HPDE6-E6E7 (cell line): ENCODE measurements at regions not wholly inside any gene's neighbourhood (a gene's known extent, or its start where the extent isn't known, plus 50 kb on each side); places are given as distances from the start of the nearest gene placed in this dataset.

ENCODE experiments used
- DNase-seq: peaks from one replicate; pipeline ENCODE4 v3.0.0; 2011; ENCODE audit warnings: missing footprints; ENCODE audit errors: extremely low spot score

DNA sequence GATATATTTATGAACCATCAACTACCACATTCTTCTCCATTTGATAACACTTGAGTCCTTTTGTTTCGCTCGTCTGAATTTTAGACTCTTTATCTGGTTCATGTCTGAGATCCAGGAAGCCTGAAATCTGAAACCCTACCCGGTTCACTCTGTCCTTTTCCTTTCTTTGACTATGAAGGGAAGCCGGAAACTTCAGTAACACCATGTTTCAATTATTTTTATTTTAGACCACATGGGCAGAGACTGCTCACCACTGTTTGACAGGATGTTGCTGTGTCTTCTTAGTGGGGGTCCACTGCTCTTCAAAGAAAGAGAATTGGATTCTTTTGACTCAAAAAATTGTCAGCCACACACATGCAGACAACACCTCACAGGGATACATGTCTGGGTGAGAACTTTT lies 331.9 kb upstream of the FLRT2 start:
- no peak for DNase-seq

DNA sequence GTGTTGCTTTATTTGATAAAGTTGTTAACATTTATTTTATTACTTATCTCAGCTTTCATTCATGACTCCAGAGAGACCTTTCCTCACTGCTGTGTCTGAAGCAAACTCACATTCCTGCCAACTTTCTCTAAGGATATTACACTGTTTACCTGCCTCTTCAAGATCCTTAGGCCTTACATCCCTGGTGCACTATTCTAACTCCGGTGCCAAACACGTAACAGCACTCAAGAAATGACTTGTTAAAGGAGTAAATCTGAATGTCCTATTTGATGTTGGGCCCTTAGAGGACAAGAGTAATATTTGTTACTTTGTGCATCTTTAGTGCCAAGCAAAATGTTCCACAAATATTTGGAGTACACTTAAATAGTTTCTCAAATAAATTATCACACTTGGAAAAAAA lies 324.1 kb upstream of the FLRT2 start:
- no peak for DNase-seq

DNA sequence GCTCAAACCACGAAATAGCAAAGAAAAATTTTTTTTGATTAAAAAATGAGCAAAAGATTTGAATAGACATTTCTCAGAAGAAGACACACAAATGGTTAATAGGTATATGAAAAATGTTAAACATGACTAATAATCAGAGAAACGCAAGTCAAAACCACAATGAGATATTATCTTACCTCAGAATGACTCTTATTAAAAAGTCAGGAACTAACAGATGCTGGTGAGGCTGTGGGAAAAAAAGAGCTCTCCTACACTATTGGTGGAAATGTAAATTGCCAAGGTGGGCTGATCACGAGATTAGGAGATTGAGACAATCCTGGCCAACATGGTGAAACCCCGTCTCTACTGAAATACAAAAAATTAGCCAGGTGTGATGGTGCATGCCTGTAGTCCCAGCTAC lies 315.5 kb upstream of the FLRT2 start:
- DNase-seq, result no peak

DNA sequence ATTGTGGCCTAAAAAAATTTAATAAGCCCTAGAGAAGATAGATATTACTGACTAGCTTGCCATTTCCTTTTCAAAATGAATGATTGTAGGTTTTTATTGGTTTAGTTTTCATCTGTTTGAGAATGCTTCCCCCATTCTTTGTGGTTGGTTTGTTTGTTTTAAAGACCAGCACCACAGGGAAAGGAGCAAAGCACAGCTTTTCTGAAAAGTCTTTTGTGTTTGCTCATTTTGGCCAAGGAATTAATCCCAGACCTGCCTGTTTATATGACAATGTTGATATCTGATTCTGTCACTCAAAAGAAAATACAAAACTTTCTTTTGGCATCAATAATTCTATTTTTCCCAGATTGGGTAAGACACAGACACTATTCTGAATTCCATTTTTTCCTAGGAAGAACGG lies 312.5 kb upstream of the FLRT2 start:
- no peak for DNase-seq

DNA sequence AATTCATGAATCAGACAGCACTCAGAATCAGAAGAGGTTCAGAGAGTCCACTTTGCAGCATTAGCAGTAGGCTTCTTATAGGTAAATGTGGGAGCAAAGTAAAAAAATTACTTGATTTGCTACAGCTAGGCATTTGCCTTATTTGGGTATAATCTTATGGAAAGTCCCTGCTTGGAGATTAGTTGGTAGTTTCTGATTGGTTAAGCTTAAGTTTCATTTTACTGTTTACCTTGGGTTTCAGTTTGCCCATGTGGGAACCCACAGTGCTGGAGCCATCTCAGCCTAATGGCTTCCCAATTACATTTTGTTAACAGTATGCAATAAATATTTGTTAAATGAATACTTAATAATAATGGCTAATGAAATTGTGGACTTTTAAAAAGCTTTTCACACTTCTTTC lies 311.0 kb upstream of the FLRT2 start:
- DNase-seq, result no peak

DNA sequence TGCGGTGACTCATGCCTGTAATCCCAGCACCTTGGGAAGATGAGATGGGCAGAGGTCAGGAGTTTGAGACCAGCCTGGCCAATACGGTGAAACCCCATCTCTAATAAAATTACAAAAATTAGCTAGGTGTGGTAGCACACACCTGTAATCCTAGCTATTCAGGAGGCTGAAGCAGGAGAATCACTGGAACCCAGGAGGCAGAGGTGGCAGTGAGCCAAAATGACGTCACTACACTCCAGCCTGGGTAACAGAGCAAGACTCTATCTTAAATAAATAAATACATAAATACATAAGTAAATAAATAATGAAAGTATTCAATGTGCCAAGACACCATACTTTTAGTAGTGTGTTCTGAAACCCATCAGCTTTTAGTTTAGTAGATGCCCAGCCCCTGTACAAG lies 308.1 kb upstream of the FLRT2 start:
- DNase-seq, result no peak

DNA sequence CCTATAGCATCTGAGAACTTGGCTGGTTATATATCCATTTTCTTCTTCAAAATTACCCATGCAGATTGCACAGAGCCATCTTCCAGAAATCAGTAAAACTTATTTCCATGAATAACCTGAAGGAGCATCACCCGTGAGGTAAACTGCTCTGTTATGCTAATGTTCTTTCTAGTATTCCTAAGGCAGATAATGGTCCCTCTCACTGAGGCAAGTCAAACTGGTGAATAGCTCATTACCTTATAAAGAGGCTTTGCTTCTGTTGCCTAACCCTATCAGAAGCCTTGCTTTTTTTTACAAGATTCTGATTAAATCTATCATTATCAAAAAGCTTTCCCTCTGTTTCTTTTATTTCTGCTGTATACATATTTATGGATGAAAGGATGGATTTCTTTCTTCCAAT lies 307.6 kb upstream of the FLRT2 start:
- no peak for DNase-seq

DNA sequence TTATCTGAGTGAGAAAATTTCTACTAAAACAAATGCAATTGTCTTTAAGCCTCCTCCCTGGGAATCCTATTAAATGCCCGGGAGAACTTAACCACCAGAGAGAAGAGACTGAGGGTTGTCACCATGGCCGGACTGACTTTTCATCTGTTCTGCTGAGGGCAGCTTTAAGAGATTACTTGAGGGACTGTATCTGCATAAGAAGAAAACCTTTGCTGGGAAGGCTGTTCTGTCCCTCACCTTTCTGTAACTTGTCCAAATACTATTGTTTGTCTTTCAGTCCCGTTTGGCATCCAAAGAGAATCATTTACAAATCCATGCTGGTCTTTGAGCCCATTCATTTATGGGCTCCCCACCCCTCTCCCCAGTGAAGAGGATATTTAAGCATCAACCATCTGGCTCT lies 306.3 kb upstream of the FLRT2 start:
- no peak for DNase-seq

DNA sequence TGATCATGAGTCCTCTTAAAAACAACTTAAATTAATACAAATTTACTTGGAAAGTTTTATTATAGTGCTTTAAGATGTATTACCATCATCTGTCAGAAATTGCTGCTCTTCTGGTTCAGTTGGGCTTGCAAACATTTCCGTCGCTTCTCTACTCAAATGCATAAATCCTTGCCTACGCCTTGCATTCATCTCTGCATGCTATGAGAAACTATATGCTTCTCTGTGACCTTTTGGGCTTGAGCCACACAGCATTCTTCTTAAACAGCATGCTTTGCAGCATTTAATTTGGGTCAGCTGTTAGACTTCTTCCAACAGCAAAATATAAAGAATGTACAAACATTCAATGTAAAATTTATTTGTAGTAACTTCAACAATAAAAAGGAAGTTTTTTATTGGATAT lies 305.7 kb upstream of the FLRT2 start:
- no peak for DNase-seq

DNA sequence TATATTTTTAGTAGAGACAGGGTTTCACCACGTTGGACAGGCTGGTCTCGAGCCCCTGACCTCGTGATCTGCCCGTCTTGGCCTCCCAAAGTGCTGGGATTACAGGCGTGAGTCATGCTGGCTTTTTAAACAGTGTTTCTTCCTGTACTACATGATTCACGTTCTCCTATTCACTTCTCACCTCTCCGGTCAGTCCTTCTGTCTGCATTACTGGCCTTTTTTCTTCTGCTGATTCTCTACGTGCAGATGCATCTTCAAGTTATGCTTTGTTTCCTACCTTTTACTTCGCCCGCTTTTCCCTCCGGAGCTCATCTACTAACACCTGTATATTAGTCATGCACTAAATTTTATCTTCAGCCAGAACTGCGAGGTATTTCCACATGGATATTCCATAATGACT lies 296.2 kb upstream of the FLRT2 start:
- peak; percentile 63 for DNase-seq

DNA sequence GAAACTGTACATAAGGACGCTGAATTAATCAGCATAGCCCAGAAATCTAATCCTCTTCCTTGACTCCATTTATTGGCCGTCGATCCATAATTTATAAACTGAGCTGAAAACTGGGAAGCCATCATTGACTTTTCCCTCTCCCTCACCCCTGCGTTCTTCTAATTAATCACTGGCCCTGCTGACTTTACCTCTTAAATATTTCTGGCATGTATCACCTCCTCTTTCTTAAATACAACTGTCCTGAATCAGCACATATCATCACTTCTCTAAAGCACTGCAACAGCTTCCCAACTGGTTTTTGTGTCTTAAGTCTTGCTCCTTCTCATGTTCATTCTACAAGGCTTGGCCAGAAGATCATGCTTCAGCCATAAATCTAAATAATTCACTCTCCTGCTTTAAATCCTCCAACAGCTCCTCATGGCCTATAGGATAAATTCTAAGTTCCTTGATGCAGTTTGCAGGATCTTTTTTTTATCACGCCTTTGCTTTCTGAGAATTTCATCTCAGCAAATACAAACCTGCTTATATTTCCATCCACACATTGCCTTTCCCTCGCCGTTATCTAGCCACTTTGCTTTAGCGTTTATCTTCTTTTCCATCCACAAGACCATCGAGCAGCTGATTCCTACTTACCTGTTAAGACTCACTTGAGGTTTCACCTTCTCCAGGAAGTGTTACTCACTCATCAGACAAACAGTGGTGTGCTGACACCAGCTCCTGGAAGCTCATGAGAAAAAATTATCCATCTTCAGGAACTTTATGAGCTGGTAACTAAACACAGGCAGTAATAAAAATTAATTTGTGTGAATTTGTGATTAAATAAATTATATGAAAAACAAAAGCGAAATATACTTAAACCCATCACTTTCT lies 295.6 kb upstream of the FLRT2 start:
- peak; percentile 76 for DNase-seq

DNA sequence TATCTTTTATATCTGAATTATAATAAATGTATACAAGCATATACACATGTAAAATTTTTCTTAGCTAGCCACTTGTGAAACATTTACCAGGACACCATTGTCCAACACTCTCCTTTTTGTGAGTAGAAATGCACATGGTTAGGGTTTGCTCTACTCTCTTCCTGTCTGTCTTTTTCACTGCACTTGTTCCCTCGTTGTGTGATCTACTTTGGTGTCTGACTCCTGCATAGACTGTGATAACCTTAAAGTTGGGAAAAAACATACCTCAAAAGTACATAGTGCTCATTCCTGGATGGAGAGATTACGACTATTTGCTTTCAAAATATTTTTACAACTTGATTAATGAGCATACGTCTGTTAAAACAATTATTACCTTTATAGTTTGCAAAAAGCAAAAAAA lies 294.1 kb upstream of the FLRT2 start:
- DNase-seq, result no peak

DNA sequence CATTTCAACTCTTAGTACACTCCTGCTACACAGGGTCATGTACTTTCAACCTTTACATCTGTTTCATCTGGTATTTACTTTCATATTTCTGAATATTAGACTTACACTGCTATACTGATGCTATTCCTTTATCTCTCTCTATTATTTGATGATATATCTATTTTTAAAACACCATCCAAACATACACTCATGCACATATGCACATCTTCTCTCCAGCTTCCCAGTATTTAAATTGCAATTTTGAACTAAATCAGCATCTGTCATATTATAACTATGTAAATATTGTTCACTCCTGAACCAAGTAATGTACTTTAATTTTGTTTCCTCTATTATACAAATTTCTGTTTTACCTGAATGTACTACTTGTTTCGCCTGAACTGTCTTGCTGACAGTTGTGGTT lies 293.6 kb upstream of the FLRT2 start:
- no peak for DNase-seq

DNA sequence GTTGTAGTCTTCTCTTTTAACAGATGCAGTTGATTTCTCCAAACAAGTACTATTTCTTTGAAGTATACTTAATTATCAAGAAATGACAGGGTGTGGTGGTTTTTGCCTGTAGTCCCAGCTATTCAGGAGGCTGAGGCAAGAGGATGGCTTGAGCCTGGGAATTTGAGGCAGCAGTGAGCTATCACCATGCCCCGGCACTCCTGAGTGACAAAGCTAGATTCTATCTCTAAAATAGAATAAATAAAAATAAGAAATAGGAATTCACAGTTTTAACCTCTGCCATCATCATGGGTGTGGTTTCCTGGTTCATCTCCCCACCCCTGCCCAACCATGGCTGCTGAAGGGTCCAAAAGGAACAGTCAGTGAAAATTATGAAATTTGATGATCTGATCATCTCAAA lies 290.2 kb upstream of the FLRT2 start:
- no peak for DNase-seq

DNA sequence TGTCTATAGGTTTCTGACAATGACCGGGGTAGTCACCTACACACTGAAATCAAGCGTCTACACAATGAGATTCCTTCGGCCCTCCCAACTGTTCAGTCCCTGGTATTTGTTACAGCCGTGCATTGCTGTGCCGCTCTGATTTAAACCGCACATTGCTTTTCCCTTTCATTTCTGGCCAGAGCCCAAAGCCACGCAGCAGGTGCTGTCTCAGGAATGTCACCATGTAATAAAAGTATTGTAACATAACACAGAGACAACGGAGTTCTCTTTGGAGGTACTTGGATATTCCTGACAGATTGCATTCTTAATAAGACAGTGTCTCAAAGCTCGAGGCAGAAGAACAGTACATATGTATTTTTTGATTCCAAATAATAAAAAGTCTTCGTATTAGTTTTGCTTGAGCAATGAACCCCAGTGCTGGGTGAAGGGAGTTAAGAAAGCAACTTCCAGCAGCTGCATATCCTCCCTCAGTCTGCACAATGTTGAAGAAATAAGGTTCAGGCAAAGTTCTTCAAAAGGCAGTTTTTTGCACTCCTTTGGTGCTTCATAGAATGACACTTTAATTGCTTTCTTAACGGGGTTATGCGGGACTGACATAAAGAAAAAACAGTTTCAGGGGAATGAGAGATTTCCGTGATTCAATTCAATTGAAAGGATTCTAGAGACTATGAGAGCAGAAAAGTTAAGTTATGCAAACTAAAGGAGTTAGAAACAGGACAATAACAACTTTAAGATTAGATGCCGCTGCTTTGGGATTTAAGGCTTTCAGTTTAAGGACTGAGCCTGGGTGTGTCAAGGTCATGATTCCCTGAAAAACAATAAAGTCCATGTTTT lies 288.7 kb upstream of the FLRT2 start:
- no peak for DNase-seq

DNA sequence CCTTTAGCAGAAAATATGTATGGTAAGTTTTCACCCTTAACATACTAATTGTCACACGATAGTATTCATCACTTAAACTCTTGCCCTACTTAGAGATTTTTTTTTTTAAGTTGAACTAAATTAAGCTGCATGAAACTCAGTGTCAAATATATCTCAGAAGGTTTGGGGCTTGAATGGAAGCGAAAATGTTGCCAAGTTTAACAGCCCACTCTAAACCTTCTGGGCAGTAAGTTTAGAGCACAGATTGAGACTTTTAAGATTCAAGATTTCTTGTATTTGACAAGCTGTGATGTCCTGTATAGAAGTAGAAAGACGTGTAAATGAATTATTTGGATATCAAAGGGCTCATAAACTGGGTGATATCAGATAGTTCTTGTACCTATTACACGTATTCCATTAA lies 287.3 kb upstream of the FLRT2 start:
- DNase-seq, result no peak

DNA sequence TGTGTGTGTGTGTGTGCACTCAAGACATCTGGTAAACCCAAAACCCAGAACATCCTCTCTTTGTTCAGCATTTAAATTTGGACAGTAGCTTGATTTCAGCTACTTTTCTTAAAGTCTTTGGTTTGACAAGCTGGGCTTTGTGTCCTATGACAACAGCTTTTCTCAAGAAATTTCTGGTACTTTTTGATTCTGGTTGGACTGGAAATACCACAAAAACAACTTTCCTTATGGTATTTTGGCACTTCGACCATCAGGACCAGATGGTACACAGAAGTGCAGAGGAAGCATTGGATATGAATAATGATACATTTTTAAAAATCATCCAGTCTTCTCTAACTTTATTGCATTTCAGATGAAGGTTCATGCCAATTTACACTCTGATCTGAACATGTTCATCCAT lies 286.6 kb upstream of the FLRT2 start:
- no peak for DNase-seq

DNA sequence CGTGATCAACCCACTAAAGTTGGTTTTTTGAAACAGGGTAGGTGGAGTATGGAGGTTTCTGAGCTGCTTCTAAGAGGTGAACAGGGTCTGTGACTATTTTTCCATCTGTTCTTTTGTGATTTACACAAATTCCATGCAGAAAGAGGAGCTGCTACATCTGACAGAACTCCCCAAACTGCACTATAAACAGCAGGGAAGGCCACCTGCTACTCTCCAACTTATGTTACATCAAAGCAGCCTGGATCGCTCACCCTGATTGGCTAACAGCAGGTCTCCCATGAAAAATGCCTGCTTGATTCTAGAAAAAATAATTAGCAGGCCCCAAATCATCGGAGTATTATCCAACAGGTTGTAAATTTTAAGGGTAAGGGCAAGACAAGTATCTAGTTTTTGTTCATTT lies 282.9 kb upstream of the FLRT2 start:
- no peak for DNase-seq

DNA sequence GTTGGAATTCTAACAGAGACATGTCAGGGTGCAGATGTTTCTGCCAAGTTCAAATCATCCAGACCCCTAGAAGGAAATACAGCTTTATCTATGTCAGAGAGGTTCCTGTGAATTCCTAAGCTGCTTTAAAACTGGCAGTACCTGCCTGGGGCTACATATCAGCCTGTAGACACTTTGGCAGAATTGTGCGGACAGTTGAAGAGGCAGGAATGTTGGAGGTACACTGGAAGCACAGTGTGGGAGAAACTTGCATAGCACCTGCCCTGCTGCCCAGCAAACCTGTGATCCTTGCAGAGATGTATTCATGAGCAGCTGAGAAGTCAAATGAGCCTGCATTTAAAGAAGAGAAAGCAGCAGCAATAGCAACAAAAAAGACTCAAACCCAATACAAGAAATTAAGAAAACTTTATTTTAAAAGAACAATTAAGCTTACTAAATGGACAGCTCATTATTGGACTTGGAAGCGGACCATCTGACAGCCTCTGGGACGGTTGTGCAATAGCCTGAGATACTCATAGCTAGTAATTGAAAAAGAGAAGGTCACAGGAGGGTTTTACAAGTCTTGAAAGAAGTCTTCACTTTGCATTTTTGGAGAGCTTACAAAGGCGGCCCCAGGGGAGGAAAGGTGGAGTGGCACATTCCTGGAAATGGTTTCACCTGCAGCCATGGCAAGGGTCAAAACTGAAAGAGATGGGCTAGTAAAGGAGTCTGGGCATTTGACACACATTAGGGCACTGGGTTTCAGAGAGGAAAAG lies 280.9 kb upstream of the FLRT2 start:
- DNase-seq, result no peak

DNA sequence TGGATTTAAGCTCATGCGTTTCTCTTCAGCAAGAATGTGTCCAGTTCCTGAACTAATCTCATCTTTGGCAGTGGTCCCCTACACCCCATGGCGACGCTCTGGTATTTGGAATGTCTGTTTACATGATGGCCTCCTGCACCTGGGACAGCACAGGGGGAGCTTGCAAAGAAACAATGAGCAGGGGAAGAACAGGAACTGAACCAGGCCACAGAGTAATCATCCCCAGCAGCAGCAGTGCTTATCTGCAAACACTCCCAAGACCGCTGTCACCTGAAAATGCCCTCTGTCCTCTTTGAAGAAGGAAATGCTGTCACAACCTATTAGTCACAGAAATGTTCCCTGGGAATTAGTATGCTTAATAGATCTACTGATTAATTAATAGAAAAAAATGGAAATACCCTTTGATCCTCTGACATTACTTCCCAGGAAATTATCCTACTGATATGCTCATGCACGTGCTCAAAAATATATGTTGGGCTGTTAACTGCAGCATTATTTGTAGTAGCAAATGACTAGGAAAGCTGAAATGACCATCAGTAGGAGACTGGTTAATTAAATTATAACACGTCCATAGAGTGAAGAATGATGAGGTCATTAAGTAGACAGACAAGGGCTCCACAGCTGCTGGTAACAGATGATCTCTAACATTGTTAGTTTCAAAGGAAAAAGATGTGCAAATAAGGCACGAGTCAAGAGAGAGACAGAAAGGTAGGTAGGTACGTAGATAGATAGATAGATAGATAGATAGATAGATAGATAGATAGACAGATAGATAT lies 279.3 kb upstream of the FLRT2 start:
- no peak for DNase-seq

DNA sequence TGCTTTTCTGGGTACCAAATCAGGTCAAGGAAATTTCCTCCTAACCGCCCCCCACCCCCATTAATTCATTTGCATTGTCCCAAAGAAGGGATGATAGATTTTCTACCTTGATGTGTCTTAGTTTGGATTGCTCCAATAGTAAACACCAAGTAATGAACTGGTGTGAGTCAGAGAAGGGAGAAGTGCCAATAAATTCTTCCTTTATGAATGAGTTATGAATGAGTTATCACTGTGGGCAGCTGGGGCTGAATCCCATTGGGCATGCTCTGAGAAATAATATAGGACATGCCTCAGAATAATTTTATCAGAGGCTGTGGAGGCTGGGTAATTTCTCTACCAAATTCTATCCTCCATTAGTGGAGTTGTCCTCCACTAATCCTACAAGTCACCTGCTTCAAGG lies 277.9 kb upstream of the FLRT2 start:
- peak; percentile 61 for DNase-seq

DNA sequence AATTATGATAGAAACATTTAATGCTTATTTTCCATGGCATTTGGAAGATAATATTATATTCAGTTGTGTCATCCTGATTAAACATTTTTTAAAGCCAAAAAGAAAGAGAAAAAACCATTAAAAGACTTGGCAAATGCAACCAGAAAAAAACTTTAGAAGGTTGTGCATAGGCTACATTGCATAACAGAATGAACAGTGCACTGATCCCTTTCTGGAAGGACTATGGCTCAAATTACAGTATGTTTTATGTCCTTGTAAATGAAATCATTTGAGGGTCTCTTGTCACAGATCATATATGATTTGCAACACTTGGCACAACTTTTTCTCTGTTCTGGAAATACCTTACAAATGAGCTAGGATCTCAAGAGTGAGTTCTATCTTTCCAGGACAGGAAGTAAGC lies 275.2 kb upstream of the FLRT2 start:
- DNase-seq, result no peak
